HG02571 (cell line): ENCODE measurements at regions not wholly inside any gene's neighbourhood (a gene's known extent, or its start where the extent isn't known, plus 50 kb on each side); places are given as distances from the start of the nearest gene placed in this dataset.
"Not testable (repeated sequence)": the region's sequence is repeated elsewhere in the genome, so short reads cannot be mapped to it uniquely, and the experiment has no call there.

ENCODE experiments used
- ATAC-seq: cut with Tn5 transposase; IDR thresholded peaks from one replicate; pipeline ENCODE4 v1.9.1; 2021; ENCODE audit warnings: mild to moderate bottlenecking, moderate library complexity; ENCODE audit not compliant: unreplicated experiment

DNA sequence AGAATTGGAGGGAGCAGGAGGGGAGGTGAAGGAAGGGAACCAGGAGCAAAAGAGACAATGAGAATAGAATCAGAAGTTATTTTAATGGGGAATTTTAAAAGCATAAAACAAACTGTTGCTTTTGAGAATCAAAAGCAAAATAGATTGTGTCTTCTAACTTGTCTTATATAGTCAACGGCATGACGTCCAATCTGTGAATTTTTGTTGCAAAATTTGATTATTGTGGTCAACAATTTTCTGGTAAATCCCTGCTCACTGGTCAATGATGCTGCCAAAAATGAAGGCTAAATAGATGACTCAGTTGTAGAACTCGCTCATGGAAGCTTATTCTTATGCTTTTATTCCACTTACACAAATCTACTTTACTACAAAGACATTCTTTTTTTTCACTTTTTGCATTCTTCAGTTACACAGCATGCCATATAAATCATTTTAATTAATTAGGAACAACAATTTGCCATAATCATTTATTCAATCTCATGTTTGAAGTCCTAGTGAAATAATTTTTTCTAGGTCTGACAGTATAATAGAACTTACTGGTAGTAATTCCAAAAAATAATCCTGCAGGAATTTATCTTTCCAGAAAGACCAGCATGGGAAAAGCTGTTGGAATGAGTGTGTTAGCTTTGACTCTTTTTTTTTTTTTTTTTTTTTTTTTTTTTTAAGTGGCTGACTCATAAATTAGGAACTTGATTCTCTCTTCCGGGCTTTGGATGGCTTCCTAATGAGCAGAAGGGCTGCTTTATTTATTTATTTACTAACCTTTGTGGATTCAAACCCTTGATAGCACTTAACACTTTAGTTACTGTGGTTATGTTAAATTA, 256.9 kb downstream of the SPRY2 start:
- no peak for ATAC-seq

DNA sequence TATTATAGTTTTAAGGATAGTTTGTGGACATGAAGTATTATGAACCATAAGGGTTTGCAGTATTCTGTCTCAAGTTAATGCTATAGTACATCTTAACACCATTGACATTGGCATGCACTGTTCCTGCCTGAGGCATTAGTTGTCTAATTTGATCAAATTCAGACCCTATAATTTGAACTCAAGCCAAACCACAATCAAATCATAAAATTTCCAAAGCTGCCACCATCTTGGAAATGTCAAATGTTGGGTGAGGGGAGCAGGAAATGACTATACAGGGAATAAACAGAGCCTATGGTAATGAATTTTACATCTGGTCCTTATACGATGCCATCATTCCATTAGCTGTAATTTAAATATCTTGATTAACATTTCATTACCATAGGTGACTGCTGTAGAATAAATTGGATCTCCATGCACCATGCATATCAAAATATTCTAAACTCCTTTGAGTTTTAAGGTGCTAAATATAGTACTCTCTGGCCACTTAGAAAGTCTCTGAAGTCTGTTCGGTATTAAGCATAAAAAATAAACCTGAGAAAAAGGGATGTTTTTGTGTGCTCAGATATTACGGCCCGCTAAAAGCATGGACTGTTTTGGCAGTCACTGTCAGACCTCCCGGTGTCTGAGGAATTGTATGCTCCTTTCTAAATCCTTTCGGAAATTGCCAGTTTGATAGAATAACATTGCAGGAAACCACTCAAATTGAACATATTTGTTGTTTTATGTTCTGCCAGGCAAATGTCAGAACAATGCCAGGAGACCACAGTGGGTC, 257.7 kb downstream of the SPRY2 start:
- no peak for ATAC-seq

DNA sequence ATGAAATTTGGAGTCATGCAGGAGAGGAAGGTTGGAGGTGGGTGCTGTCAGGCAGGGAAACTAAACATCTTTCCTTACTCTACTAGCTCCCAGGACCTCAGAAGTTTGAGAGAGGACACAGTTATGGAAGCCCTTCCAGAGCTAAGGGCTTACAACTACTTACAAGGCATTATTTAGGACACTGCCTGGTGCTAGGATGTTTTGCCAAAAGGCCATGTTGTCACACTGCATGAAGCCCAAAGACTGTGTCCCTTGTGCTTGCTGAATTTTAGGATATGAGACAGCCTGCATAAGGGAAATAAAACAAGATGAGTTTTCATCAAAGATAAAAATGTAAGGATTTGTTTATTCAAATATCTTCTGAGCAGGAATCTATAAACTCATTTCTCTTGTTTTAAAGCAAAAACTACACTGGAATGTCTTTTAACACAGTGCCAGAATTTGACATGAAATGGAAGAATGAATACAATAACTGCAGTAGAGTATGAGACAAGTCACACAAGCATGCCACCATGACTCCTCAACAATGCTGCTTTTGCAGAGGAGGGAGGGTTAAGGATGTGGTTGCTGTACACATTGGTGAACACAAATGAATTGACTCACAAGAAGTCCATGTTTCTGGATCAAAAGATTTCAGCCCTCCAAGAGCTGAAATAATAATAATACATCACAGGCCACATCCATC, 258.4 kb downstream of the SPRY2 start:
- no peak for ATAC-seq

DNA sequence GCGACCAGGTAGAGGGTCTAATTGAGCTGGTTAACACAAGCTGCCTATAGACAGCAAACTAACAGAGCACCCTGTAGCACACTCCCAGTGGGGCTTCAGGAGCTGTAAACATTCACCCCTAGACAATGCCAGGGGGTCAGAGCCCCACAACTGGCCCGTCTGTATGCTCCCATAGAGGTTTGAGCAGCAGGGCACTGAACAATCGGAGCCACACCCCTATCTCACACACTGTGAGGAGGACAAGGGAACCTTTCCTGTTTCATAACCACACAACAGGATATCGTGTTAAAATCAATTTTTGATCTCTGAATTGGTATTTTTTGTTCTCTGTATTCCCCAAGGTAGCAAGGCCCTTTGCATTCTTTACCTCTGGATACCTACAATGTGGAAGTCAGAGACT, 266.1 kb downstream of the SPRY2 start:
- no peak for ATAC-seq

DNA sequence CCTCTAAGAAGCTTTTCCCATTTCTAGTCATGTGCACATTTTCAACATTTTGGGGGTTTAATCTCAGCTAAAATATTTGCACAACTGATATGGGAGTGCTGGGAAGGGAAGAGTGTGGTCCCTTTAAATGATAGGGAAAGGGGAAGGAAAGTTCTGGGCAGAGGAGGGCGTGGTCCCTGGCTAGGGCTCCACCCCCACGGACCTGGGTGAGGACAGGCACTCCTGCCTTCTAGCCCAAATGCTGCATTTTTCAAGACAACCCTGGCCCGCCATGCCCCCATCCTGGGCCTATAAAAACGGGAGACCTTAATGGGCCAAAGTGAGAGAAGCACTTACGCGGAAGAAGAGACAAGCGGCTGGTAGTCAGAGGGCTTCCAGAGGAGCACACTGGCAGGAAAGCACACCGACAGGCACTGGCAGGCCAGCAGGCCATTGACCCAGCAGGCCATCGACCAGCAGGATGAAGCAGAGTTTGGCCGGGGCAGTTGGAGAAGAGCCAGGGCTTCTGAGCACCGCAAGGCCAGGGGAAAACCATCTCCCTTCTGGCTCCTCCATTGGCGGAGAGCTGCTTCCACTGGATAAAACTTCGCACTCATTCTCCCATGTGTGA, 266.7 kb downstream of the SPRY2 start:
- ATAC-seq = no peak

DNA sequence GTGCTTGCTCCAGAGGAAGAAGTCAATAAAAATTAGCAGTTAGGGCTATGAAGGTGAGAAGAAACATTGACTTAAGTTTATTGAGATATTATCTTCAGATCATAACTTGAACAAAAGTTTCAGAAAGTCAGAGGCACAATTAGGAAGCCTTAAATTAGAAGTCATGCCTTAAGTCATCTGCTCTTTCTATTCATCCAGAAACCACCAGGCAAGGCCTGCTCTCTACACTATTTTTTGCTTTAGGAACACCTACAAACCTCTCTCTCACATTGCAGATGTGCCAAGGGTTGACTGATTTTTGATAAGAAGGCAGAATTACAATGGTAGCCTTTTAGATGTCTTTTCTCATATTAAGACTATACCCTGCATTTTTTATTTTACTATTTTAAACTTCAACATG, 268.7 kb downstream of the SPRY2 start:
- ATAC-seq = no peak

DNA sequence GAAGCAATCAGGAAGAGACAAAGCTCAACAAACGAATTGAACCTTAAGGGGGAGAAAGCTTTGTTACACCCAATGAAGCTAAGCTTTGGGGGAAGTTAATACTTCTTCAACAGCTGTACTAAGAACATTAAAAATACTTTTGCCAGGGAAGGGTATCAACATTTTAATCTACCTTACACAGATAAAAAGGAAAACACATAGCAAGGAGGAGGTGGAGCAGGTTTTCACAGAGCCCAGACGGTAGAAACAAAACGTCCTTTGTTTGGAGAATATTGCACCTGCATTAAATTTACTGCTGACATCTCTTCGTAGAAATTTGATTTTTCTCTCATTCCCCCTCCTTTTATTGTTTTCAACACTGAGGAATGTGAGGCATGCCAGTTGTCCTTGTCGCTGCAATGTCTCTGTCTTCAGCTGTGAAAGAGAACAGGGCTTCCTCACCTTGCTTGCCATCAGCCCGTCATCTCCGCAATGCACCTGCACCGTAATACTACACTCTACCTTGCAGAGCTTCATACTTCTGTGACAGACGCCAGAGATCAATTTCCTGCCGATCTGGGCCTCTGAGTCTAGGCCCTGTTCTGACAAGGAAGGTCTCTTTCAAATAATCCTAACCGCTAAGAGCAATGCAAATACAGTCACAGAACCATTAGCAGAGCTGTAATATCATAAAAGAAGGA, 270.8 kb downstream of the SPRY2 start:
- no peak for ATAC-seq

DNA sequence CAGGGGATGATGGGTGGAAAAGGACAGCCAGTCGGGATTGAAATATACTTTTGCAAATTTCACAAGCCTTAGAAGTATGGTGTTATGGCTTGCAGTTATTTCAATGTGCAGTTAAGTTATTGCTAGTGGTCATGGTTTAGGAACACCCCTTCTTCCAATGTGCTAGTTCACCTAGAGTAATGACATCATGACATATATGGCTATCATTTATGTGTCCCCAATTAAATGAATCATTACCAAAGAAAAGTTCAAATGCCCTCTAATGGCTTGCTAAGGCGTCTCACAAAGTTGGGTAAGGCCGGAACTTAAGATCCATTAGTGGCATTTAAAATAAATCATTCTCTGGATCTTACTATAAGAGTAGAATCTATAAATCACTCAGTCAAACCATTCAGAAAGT, 271.6 kb downstream of the SPRY2 start:
- no peak for ATAC-seq

DNA sequence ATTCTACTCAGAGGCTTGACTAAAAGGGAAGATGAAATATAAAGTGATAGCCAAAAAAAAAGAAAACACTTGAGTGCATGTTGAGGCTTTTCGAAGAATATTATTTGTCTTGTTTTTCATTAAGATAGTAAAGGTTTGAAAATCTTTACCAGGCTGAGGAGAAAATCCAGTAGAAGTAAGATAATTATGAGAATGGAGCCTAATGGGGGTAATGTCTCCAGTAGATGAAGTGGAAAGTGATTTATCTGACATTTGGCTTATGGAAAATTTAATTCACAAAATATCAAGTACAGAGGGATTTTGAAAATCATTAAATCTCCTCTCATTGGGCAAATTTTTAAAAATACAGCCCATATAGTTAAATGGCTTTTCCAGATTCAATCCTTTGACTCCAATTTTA, 274.9 kb downstream of the SPRY2 start:
- ATAC-seq = no peak

DNA sequence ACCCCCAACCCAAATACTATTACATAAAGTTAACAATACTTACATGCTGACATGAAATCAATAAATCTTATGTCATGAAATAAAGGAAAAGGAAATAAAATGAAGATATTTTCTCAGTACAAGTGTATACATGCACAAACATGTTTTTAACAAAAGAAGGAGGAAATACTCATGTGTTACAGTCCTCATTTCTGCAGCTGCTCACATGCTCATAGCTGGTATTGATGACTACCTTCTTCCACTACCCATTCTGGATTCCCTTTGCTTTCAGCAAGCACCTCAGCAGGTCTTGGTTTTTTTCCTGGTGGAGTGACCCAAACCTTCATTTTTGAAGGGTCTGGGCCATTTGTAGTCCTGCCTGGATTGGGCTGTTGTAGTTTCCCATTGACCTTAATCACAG, 278.5 kb downstream of the SPRY2 start:
- not testable (repeated sequence) for ATAC-seq

DNA sequence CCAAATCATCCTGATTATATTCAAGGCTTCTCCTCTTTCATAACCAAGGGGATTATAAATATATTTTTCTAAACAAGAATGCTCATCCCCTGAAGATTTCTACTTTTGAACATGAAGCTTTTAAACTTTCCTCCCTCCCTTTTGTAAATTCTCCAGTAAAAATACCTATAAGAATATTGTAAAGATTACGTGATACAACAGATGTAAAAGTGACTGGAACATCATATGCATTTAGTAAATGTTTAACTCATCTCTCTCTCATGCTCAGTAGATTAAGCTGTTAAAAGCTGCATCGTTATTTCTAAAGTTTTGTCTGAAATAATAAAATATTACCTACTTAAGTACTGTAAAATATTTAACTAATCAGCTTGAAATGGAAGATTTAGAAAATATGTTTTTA, 281.1 kb downstream of the SPRY2 start:
- ATAC-seq = no peak

DNA sequence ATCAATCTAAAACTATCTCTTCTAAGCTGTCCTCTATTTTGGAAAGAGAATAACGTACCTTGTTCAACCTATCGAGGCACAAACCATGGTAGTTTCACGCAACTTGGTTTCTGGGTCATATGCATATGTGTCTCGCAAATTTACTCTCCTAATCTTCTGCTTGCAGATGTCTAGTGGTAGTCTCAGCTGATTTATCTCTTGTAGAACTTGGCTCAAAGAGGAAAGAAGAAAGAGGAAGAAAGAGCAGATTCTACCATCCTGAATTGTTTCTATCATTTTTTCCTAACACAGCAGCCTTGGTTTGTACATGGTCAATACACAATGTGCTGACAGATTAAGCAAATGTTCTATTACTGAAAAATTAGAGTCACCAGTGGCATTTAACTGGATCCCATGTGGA, 282.3 kb downstream of the SPRY2 start:
- no peak for ATAC-seq

DNA sequence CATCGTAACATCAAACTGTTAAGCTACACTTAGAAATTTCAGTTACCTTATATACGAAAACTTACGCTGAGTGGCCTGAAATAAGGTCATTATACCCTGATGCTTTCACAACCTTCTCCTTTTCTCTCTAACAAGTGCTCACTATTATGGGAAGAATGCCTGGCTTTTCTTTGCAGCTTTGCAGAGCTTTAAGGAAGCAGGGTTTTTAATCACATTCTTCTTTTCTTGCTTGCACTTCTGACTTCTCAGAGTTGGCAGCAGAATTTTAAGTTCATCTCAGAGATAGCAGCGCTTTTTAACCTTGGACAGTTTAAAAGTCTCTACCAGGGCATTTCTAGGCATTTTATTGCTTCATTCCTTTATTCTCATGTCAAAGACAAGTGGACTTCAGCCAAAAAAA, 285.1 kb downstream of the SPRY2 start:
- no peak for ATAC-seq

DNA sequence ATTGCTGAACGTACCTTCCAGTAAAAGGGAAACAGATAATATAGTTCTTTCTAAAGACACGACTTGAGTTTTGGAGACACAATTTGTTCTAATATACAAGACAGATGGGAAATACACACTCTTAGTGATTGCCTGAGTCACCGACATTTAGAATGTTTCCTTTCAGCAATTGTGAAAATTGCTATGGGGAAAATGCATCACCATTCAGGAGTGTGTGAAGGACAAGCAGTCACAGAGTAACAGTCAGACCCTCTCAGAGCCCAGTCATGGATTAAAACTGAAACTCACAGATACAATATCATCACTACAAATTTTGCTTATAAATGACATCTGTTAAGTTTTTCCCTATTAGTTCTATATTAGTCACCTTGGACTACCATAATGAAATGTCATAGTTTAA, 286.1 kb downstream of the SPRY2 start:
- ATAC-seq = no peak

DNA sequence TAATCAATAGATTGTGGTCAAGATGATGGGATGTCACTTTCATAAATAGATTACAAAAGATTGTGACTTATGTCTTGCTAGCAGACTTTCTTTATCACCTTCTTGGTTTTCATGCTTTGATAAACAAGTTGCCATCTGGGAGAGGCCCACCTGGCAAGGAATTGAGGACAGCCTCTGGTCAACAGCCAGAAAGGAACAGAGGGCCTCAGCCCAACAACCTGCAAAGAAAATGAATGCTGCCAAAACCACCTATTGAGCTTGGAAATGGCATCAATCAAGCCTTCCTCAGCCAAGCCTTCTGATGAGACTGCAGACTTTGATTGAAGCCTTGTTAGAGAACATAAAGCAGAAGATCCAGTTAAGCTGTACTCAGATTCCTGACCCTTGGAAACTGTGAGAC, 288.6 kb downstream of the SPRY2 start:
- no peak for ATAC-seq

DNA sequence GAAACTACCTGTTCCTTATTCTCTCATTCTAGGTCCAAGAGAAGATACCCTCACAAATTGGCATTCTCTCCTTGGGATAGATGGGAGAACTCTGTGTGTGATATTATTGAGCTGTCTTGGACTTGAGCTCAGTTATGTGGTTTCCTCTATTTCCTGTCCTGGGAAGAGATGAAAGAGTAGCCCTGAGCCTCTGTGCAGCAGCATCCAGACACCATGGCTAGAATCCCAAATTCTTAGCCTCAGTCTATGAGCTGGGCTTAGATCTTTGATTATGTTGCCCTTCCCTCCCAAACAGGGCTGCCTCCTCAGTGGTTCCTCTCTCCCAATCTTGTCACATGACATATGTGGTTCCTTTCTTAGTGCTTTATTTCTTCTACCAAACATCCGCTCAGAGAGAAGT, 290.7 kb downstream of the SPRY2 start:
- ATAC-seq = no peak

DNA sequence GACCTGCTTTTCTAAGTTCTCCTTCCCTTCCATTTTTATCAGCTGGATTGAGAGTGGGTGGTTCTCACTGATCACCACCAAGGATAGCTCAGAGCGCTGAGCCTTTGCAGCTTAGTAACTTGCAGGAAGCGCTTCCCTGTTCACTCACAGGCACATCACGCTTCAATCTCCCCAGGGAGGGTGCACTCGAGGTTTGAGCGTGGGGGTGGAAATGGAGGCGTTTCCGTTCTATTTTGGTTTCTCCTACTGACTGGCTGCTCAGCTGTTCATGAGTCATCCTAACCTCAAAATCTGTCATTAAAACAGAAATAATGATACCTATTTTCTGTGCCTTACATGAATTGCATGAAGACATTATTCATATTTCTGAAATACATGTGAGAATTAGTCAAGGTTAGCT, 292.1 kb downstream of the SPRY2 start:
- peak; percentile 99 for ATAC-seq

DNA sequence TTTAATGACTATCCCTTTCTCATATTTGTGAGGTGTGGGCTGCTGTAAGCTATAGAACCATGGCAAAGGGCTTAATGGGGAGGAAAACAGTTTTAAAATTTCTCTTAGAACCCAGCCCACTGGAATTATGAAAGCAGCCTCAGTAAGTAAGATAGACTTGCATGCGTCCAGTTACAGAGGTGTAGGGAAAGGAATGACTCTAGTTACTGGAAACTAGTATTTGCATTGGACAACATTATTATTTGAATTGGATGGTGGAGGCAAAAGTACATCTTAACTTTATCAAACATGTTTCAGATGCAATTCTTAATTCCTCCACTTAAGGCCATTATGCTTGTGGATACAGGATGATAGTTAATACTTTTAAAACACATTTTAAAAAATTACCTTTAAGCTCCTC, 292.9 kb downstream of the SPRY2 start:
- no peak for ATAC-seq

DNA sequence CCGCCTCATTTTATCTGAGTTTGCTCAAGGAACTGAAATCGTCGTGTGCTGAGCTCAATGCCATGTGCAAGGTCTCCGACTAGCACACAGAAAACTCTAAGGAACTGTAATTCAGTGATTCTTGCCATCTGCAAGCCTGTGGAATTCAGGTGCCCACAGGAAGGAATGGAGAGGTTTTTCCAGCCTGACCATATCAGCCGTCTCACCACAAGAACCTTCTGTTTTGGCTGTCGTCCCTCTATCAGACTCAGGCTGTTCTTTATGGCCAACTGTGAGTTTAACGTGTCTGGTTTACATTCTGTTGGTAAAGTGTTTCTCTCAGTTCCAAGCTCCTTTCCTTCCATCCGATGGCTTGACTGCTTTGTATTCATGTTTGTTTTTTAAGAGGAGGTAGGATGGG, 293.5 kb downstream of the SPRY2 start:
- no peak for ATAC-seq

DNA sequence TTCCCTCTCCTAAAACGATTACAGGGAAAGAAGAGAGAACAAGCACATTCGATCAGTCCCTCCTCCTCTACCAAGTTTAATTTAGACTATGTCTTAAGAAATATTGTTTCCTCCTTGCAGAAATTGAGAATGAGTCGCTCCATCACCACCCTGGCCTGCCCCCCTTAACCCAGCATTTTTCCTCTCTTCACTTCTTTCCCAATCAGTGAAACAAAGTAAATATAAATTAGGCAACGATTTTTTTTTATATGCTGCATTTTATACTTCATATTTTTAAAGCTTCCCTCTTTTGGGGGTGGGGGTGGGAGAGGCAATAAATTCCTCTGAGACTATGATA, 300.0 kb downstream of the SPRY2 start:
- ATAC-seq = no peak
